Gastroesophageal sphincter (tissue), 4 donors: ENCODE measurements at regions not wholly inside any gene's neighbourhood (a gene's known extent, or its start where the extent isn't known, plus 50 kb on each side); places are given as distances from the start of the nearest gene placed in this dataset.

Source experiments
- ATAC-seq: fragments of 150-250 bp; one replicate; pipeline ENCODE4 v1.9.1; 2016; ENCODE audit warnings: mild to moderate bottlenecking, moderate library complexity
- H3K27ac ChIP-seq, 4 donors: fragments of 200-600 bp; sonication (generic) in 3 of 4; 1 replicate in 3 of 4; 2 replicates in 1 of 4; pipeline ENCODE4 v1.5.1; 2016 to 2019
- H3K27me3 ChIP-seq: fragments of 200-600 bp; sonication (generic); one replicate; pipeline ENCODE4 v1.5.1; 2019
- H3K36me3 ChIP-seq, 2 donors: fragments of 200-600 bp; sonication (generic); one replicate each; pipeline ENCODE4 v1.5.1; 2019; ENCODE audit warnings: control low read depth in 1 of 2
- H3K4me1 ChIP-seq, 3 donors: fragments of 200-600 bp; sonication (generic); 1 replicate in 2 of 3; 2 replicates in 1 of 3; pipeline ENCODE4 v1.5.1; 2016 to 2019; ENCODE audit warnings: control low read depth in 2 of 3
- H3K4me3 ChIP-seq, 2 donors: fragments of 200-600 bp; sonication (generic); one replicate each; pipeline ENCODE4 v1.5.1; 2019; ENCODE audit warnings: mild to moderate bottlenecking in 1 of 2, moderate library complexity in 1 of 2
- H3K9me3 ChIP-seq, 3 donors: fragments of 200-600 bp; sonication (generic); one replicate each; pipeline ENCODE4 v1.5.1; 2017 to 2019; ENCODE audit warnings: control low read depth in 2 of 3
- CTCF ChIP-seq, 4 experiments: fragments of 200-600 bp in 2 of 4; fragments of 450-650 bp in 2 of 4; sonication (generic) in 1 of 4; IDR thresholded peaks; one replicate each; pipeline ENCODE4 v1.5.1; 2017 to 2019; ENCODE audit warnings: antibody characterized with exemption in 4 of 4, mild to moderate bottlenecking in 2 of 4, moderate library complexity in 2 of 4
- EP300 ChIP-seq: sonication (generic); formaldehyde crosslinking; IDR thresholded peaks from one replicate; pipeline ENCODE4 v1.6.1; 2017; ENCODE audit warnings: antibody characterized with exemption, mild to moderate bottlenecking
- POLR2A ChIP-seq, 2 donors: fragments of 450-650 bp; IDR thresholded peaks; one replicate each; pipeline ENCODE4 v1.6.1; 2017; ENCODE audit warnings: antibody characterized with exemption in 2 of 2, mild to moderate bottlenecking in 2 of 2, moderate library complexity in 1 of 2
- POLR2AphosphoS5 ChIP-seq: sonication (generic); formaldehyde crosslinking; IDR thresholded peaks from one replicate; pipeline ENCODE4 v1.6.1; 2017; ENCODE audit warnings: antibody characterized with exemption
- WGBS, 2 donors: methylation state at CpG; one replicate each; pipeline ENCODE4 v1.1.5; 2018; ENCODE audit warnings: low coverage in 1 of 2; 5-methylcytosine and 5-hydroxymethylcytosine counted together

- Histone ChIP-seq H3K9me3 (no peaks in the 10 kb centered on the region), H3K27me3 (no peaks in the 10 kb centered on the region), H3K36me3 (no peaks in the 10 kb centered on the region), H3K4me3 (no peak overlapping the region), H3K27ac (no peak overlapping the region), H3K4me1 (no peaks in the 10 kb centered on the region)
- no peak for ATAC-seq
- WGBS, 2 donors = 44 to 56% methylated on average over 3 of the region's 3 CpGs
- TF ChIP-seq CTCF (IDR thresholded peaks at IDR 0.05) (no peak), POLR2AphosphoS5 (no peak), EP300 (no peak), POLR2A (IDR thresholded peaks at IDR 0.05) (no peak)
These were observed 88.0 kb upstream of the MANEA start for GRCh38 chr6:95489185-95489863.

DNA sequence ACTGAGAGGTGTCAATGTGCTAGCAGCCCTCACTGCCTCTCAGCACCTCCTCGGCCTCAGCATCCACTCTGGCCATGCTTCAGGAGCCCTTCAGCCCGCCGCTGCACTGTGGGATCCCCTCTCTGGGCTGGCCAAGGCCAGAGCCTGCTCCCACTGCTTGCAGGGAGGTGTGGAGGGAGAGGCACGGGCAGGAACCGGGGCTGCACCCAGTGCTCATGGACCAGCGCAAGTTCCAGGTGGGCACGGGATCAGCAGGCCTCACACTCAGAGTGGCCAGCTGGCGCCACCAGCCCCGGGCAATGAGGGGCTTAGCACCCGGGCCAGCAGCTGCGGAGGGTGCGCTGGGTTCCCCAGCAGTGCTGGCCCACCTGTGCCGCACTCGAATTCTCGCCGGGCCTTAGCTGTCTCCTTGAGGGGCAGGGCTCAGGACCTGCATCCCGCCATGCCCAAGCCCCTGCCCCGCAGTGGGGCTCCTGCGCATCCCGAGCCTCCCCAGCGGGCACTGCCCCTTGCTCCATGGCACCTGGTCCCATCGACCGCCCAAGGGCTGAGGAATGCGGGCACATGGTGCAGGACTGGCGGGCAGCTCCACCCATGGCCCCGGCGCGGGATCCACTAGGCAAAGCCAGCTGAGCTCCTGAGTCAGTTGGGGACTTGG lies 80.4 kb upstream of the MANEA start:
- no peaks in the 10 kb centered on the region for H3K9me3 ChIP-seq
- H3K4me1 ChIP-seq = no peaks in the 10 kb centered on the region
- no peak overlapping the region for H3K27ac ChIP-seq
- TF ChIP-seq POLR2AphosphoS5 (no peak), POLR2A (IDR thresholded peaks at IDR 0.05) (no peak), CTCF (IDR thresholded peaks at IDR 0.05) (no peak), EP300 (no peak)
- no peak for ATAC-seq
- H3K27me3 ChIP-seq = no peaks in the 10 kb centered on the region
- no peaks in the 10 kb centered on the region for H3K36me3 ChIP-seq
- no peak overlapping the region for H3K4me3 ChIP-seq
- 83 to 93% methylated on average over 1 to 3 of the region's 28 CpGs for WGBS, 2 donors

GRCh38 chr6:95501032-95501904 lies 76.1 kb upstream of the MANEA start:
- Histone ChIP-seq H3K4me1 (no peaks in the 10 kb centered on the region), H3K27me3 (no peaks in the 10 kb centered on the region), H3K36me3 (no peaks in the 10 kb centered on the region), H3K27ac (no peak overlapping the region), H3K4me3 (no peak overlapping the region), H3K9me3 (peaks cover 0 to 19% (median 2%) of the 10 kb centered on the region in 3 donors)
- no peak for ATAC-seq
- 88 to 93% methylated on average over 1 to 2 of the region's 4 CpGs for WGBS, 2 donors
- TF ChIP-seq EP300 = no peak
- no peak for TF ChIP-seq CTCF (IDR thresholded peaks at IDR 0.05)
- no peak for TF ChIP-seq POLR2AphosphoS5
- no peak for TF ChIP-seq POLR2A (IDR thresholded peaks at IDR 0.05)

DNA sequence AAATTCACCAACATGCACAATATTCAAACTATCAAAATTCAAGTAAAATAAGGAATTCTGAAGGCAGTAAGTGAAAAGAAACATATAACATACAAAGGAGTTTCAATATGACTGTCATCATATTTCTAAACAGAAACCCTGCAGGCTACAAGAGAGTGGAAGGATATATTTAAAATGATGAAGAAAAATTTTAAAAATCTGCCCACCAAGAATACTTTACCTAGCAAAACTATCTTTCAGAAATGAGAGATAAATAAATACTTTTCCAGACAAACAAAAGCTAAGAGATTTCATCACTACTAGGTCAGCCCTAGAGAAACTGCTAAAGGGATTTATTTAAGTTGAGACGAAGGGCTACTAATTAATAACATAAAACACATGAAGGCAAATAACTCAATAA lies 73.8 kb upstream of the MANEA start:
- Histone ChIP-seq H3K36me3 (no peaks in the 10 kb centered on the region), H3K27ac (no peak overlapping the region), H3K9me3 (peaks cover 0 to 19% (median 2%) of the 10 kb centered on the region in 3 donors), H3K27me3 (no peaks in the 10 kb centered on the region), H3K4me1 (no peaks in the 10 kb centered on the region), H3K4me3 (no peak overlapping the region)
- no peak for TF ChIP-seq EP300
- no peak for TF ChIP-seq POLR2AphosphoS5
- no peak for TF ChIP-seq CTCF (IDR thresholded peaks at IDR 0.05)
- TF ChIP-seq POLR2A (IDR thresholded peaks at IDR 0.05) = no peak
- no peak for ATAC-seq
- WGBS, 2 donors = 100% methylated on average over 1 of the region's 1 CpG
